ENCODE measurements at regions not wholly inside any gene's neighbourhood (a gene's known extent, or its start where the extent isn't known, plus 50 kb on each side); places are given as distances from the start of the nearest gene placed in this dataset.

DNA sequence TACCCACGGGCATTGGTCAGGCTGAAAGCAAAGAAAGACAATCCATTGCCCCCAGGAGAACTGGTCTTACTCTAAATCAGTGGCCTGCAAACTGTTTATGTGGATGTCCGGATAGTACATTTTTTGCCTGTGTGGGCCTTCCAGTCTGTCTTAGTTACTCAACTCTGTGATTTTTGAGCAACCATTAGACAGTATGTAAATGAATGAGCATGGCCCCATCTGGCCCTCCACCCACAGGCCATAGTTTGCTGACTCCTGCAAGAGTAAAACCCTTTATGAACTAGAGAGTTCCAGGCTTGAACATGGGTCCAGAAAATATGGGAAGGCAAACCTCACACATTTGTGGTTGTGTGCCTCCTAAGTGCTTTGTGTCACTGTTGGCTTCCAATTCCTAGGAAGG lies 55.7 kb upstream of the CYP1B1 start:
- no peak overlapping the region for H3K4me3 ChIP-seq (ENCODE audit: low read depth, low read length)
- TF ChIP-seq, protein P1, sequence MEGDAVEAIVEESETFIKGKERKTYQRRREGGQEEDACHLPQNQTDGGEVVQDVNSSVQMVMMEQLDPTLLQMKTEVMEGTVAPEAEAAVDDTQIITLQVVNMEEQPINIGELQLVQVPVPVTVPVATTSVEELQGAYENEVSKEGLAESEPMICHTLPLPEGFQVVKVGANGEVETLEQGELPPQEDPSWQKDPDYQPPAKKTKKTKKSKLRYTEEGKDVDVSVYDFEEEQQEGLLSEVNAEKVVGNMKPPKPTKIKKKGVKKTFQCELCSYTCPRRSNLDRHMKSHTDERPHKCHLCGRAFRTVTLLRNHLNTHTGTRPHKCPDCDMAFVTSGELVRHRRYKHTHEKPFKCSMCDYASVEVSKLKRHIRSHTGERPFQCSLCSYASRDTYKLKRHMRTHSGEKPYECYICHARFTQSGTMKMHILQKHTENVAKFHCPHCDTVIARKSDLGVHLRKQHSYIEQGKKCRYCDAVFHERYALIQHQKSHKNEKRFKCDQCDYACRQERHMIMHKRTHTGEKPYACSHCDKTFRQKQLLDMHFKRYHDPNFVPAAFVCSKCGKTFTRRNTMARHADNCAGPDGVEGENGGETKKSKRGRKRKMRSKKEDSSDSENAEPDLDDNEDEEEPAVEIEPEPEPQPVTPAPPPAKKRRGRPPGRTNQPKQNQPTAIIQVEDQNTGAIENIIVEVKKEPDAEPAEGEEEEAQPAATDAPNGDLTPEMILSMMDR (IDR thresholded peaks at IDR 0.05; ENCODE audit: low read depth, low read length, missing control alignments) = no peak
- DNase-seq (ENCODE audit: low read depth) = no peak

- H3K4me3 ChIP-seq (ENCODE audit: low read depth, low read length) = no peak overlapping the region
- no peak for DNase-seq (ENCODE audit: low read depth)
- TF ChIP-seq, protein P1 (IDR thresholded peaks at IDR 0.05; ENCODE audit: low read depth, low read length, missing control alignments) = no peak
Observed at GRCh38 chr2:38130876-38131275, 54.9 kb upstream of the CYP1B1 start.

DNA sequence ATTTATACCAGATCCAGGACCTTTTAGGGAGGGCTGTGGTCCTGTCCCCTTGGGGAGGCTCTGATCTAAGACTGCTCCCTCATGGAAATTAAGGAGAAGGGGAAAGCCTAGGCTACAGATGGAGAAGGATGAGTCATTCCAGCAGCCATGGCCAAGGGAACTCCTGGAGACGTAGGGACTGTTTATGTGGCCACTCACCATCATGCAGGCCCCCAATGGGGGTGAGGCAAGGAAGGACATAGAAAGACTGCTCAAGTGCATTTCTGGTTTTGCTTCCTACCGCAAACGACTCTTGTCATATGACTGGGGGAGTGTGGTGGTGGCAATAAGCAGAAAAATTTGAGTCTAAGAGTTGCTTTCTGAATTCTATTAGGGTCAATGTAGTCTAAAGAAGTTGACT lies 54.0 kb upstream of the CYP1B1 start:
- no peak overlapping the region for H3K4me3 ChIP-seq (ENCODE audit: low read depth, low read length)
- no peak for DNase-seq (ENCODE audit: low read depth)
- TF ChIP-seq, protein P1 (IDR thresholded peaks at IDR 0.05; ENCODE audit: low read depth, low read length, missing control alignments) = no peak

DNA sequence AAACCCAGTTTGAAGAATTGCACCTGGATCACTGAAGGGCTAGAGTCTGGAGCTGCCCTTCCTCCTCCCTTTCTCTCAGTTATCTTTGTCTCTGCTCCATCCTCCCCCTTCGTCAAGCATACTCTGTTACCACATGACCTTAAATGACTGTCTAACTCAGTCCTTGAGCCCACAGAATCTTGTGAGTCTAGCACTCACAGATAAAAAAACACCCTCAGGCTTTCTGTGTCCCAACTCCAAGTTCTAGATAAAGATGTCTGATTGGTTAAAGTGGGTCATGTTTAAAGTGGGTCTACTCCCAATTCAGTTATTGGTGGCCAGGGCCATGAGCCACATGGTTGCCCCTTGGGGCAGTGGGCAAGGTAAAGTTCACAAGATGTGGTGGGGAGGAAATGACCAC lies 53.5 kb upstream of the CYP1B1 start:
- no peak overlapping the region for H3K4me3 ChIP-seq (ENCODE audit: low read depth, low read length)
- TF ChIP-seq, protein P1 (IDR thresholded peaks at IDR 0.05; ENCODE audit: low read depth, low read length, missing control alignments) = no peak
- DNase-seq (ENCODE audit: low read depth) = no peak

DNA sequence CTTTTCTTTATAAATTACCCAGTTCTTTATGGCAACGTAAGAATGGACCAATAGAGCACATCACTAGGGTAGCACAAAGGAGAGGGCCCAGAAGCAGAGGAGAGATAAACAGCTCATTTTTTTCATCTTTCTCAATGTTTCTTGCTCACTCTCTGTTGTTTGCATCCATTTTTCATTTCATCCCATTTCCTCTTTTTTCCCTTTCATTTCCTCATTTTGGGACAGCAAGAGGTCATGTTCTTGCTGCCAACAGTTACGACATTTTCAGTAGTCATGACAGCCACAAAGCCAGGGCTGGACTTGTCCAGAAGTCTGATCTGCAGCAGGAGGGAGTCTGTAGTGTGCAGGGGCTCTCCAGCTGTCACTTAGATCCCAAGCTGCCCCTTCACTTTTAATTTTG lies 52.7 kb upstream of the CYP1B1 start:
- peak; percentile 41 for DNase-seq (ENCODE audit: low read depth)
- TF ChIP-seq, protein P1 (IDR thresholded peaks at IDR 0.05; ENCODE audit: low read depth, low read length, missing control alignments) = no peak
- H3K4me3 ChIP-seq (ENCODE audit: low read depth, low read length) = no peak overlapping the region

DNA sequence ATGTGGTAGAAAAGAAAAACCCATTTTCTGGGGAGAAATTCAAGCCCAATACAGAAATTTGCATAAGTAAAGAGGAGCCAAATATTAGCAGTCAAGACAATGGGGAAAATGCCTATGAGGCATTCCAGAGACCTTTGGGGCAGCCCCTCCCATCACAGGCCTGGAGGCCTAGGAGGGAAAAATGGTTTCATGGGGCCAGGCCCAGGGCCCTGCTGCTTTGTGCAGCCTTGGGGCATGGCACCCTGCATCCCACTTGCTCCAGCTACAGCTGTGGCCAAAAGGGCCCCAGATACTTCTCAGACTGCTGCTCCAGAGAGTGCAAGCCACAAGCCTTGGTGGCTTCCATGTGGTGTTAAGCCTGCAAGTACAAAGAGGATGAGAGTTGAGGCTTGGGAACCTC lies 51.3 kb upstream of the CYP1B1 start:
- DNase-seq (ENCODE audit: low read depth) = no peak
- TF ChIP-seq, protein P1 (IDR thresholded peaks at IDR 0.05; ENCODE audit: low read depth, low read length, missing control alignments) = no peak
- H3K4me3 ChIP-seq (ENCODE audit: low read depth, low read length) = no peak overlapping the region

GRCh38 chr2:38125842-38126241 lies 49.9 kb upstream of the CYP1B1 start:
- H3K4me3 ChIP-seq (ENCODE audit: low read depth, low read length) = no peak overlapping the region
- TF ChIP-seq, protein P1 (IDR thresholded peaks at IDR 0.05; ENCODE audit: low read depth, low read length, missing control alignments) = no peak
- no peak for DNase-seq (ENCODE audit: low read depth)
